SU-DHL-6 (cell line): ENCODE measurements at regions not wholly inside any gene's neighbourhood (a gene's known extent, or its start where the extent isn't known, plus 50 kb on each side); places are given as distances from the start of the nearest gene placed in this dataset.

ENCODE experiments used
- H2AFZ ChIP-seq: fragments of 200-600 bp; sonication (generic); 2 replicates; pipeline ENCODE4 v1.6.1; 2014; ENCODE audit warnings: low read depth, mild to moderate bottlenecking, moderate library complexity, mixed read lengths, antibody characterized with exemption, low read length; ENCODE audit not compliant: severe bottlenecking
- H3F3A ChIP-seq: fragments of 200-600 bp; shearing (Covaris generic); 2 replicates; pipeline ENCODE4 v1.6.0; 2016; ENCODE audit warnings: antibody characterized with exemption, mild to moderate bottlenecking; ENCODE audit not compliant: insufficient read depth
- H3K27ac ChIP-seq: fragments of 200-600 bp; sonication (generic); 2 replicates; pipeline ENCODE4 v1.5.1; 2016; ENCODE audit warnings: low read depth, mild to moderate bottlenecking, low read length, moderate library complexity, mixed read lengths
- H3K27me3 ChIP-seq: fragments of 200-600 bp; sonication (generic), shearing (Covaris generic); 2 replicates; pipeline ENCODE4 v1.6.0; 2014; ENCODE audit warnings: mild to moderate bottlenecking, low read length
- H3K36me3 ChIP-seq: fragments of 200-600 bp; sonication (generic); 2 replicates; pipeline ENCODE4 v1.6.1; 2014; ENCODE audit warnings: mild to moderate bottlenecking, low read length, mixed read lengths
- H3K4me2 ChIP-seq: fragments of 300-600, 200-600 bp; shearing (Covaris generic), sonication (generic); 2 replicates; pipeline ENCODE4 v1.6.0; 2014; ENCODE audit warnings: low read length, low read depth, mild to moderate bottlenecking; ENCODE audit not compliant: poor library complexity, severe bottlenecking
- H3K4me3 ChIP-seq: fragments of 200-600 bp; sonication (generic); 2 replicates; pipeline ENCODE4 v1.5.1; 2014; ENCODE audit warnings: antibody characterized with exemption, low read length, mild to moderate bottlenecking, mixed read lengths; ENCODE audit not compliant: insufficient read depth, poor library complexity, severe bottlenecking
- H3K79me2 ChIP-seq: fragments of 200-600 bp; sonication (generic); 2 replicates; pipeline ENCODE4 v1.6.1; 2014; ENCODE audit warnings: mild to moderate bottlenecking, low read length, moderate library complexity; ENCODE audit not compliant: insufficient read depth
- H3K9ac ChIP-seq: fragments of 200-600 bp; sonication (generic); 2 replicates; pipeline ENCODE4 v1.7.0; 2014; ENCODE audit warnings: mild to moderate bottlenecking, low read length
- H3K9me2 ChIP-seq: fragments of 200-600 bp; sonication (generic); replicated peaks from 2 replicates; pipeline ENCODE4 v1.6.1; 2014; ENCODE audit warnings: low read length; ENCODE audit not compliant: insufficient read depth
- H3K9me3 ChIP-seq: fragments of 200-600 bp; sonication (generic); 2 replicates; pipeline ENCODE4 v1.6.1; 2014; ENCODE audit warnings: low read length, mixed read lengths; ENCODE audit not compliant: insufficient read depth
- H4K20me1 ChIP-seq: fragments of 200-600 bp; sonication (generic); 2 replicates; pipeline ENCODE4 v1.6.1; 2014; ENCODE audit warnings: low read depth, mild to moderate bottlenecking, antibody characterized with exemption, low read length, moderate library complexity, mixed read lengths
- CTCF ChIP-seq: fragments of 200-600 bp; sonication (generic); IDR thresholded peaks from one replicate; pipeline ENCODE4 v1.5.1; 2017; ENCODE audit warnings: antibody characterized with exemption, mild to moderate bottlenecking, low read length, moderate library complexity; ENCODE audit not compliant: insufficient read depth, poor library complexity, severe bottlenecking
- EZH2phosphoT487 ChIP-seq: fragments of 200-600 bp; sonication (generic), shearing (Covaris generic); conservative IDR thresholded peaks from 2 replicates; pipeline ENCODE4 v1.6.1; 2018; ENCODE audit warnings: mild to moderate bottlenecking, antibody characterized with exemption, low read length, moderate library complexity, mixed read lengths

- Histone ChIP-seq H3K4me2 (no peak overlapping the region), H3K9ac (no peak overlapping the region), H3K9me2 (no peaks in the 10 kb centered on the region), H3K36me3 (no peaks in the 10 kb centered on the region), H4K20me1 (no peaks in the 10 kb centered on the region), H3K27ac (no peak overlapping the region), H3K27me3 (no peaks in the 10 kb centered on the region), H3F3A (no peaks in the 10 kb centered on the region), H2AFZ (no peak overlapping the region), H3K79me2 (no peaks in the 10 kb centered on the region), H3K4me3 (no peak overlapping the region), H3K9me3 (no peaks in the 10 kb centered on the region)
- TF ChIP-seq EZH2phosphoT487 (no peak), CTCF (no peak)
These were observed 291.5 kb upstream of the ZNF32 start for GRCh38 chr10:43939939-43940820.

- Histone ChIP-seq H3K27me3 (no peaks in the 10 kb centered on the region), H3K79me2 (no peaks in the 10 kb centered on the region), H3K4me3 (no peak overlapping the region), H3F3A (no peaks in the 10 kb centered on the region), H3K36me3 (no peaks in the 10 kb centered on the region), H3K9ac (no peak overlapping the region), H3K4me2 (no peak overlapping the region), H2AFZ (no peak overlapping the region), H3K27ac (no peak overlapping the region), H3K9me2 (no peaks in the 10 kb centered on the region), H4K20me1 (no peaks in the 10 kb centered on the region), H3K9me3 (no peaks in the 10 kb centered on the region)
- TF ChIP-seq CTCF: no peak
- no peak for TF ChIP-seq EZH2phosphoT487
These were observed 290.8 kb upstream of the ZNF32 start for GRCh38 chr10:43939389-43939938.

- Histone ChIP-seq H3K4me3 (no peak overlapping the region), H2AFZ (no peak overlapping the region), H4K20me1 (no peaks in the 10 kb centered on the region), H3K27ac (no peak overlapping the region), H3F3A (no peaks in the 10 kb centered on the region), H3K9me3 (no peaks in the 10 kb centered on the region), H3K27me3 (no peaks in the 10 kb centered on the region), H3K9ac (no peak overlapping the region), H3K4me2 (no peak overlapping the region), H3K79me2 (no peaks in the 10 kb centered on the region), H3K36me3 (no peaks in the 10 kb centered on the region), H3K9me2 (no peaks in the 10 kb centered on the region)
- no peak for TF ChIP-seq EZH2phosphoT487
- no peak for TF ChIP-seq CTCF
These were observed 290.1 kb upstream of the ZNF32 start for GRCh38 chr10:43938810-43939209.
